ENCODE measurements at regions not wholly inside any gene's neighbourhood (a gene's known extent, or its start where the extent isn't known, plus 50 kb on each side); places are given as distances from the start of the nearest gene placed in this dataset.

GRCh38 chr13:22194106-22194805 lies 523.4 kb downstream of the FGF9 start:
- no peaks in the 10 kb centered on the region for H3K4me1 ChIP-seq (ENCODE audit: insufficient read depth, poor library complexity, severe bottlenecking)
- ATAC-seq (ENCODE audit: low read depth) (no peak), DNase-seq (ENCODE audit: low spot score) (no peak)
- peaks cover 6% of the 10 kb centered on the region for H3K27me3 ChIP-seq (ENCODE audit: insufficient read depth, poor library complexity, severe bottlenecking)
- H3K27ac ChIP-seq (ENCODE audit: poor library complexity, severe bottlenecking), result no peak overlapping the region
- no peaks in the 10 kb centered on the region for H3K36me3 ChIP-seq (ENCODE audit: low read depth)
- no peak for TF ChIP-seq CTCF (IDR thresholded peaks at IDR 0.05; ENCODE audit: poor library complexity, severe bottlenecking)
- H3K9me3 ChIP-seq (ENCODE audit: severe bottlenecking), result no peaks in the 10 kb centered on the region
- no peak overlapping the region for H3K4me3 ChIP-seq (ENCODE audit: severe bottlenecking)

GRCh38 chr13:22195726-22196125 lies 524.9 kb downstream of the FGF9 start:
- no peaks in the 10 kb centered on the region for H3K36me3 ChIP-seq (ENCODE audit: low read depth)
- ATAC-seq (ENCODE audit: low read depth) (no peak), DNase-seq (ENCODE audit: low spot score) (no peak)
- no peak for TF ChIP-seq CTCF (IDR thresholded peaks at IDR 0.05; ENCODE audit: poor library complexity, severe bottlenecking)
- no peak overlapping the region for H3K4me3 ChIP-seq (ENCODE audit: severe bottlenecking)
- no peak overlapping the region for H3K27ac ChIP-seq (ENCODE audit: poor library complexity, severe bottlenecking)
- no peaks in the 10 kb centered on the region for H3K4me1 ChIP-seq (ENCODE audit: insufficient read depth, poor library complexity, severe bottlenecking)
- no peaks in the 10 kb centered on the region for H3K9me3 ChIP-seq (ENCODE audit: severe bottlenecking)
- H3K27me3 ChIP-seq (ENCODE audit: insufficient read depth, poor library complexity, severe bottlenecking), result peaks cover 8% of the 10 kb centered on the region

- TF ChIP-seq CTCF (IDR thresholded peaks at IDR 0.05; ENCODE audit: poor library complexity, severe bottlenecking), result no peak
Measured at GRCh38 chr13:22196777-22197176, 525.9 kb downstream of the FGF9 start.

GRCh38 chr13:22198001-22198400 lies 527.1 kb downstream of the FGF9 start:
- TF ChIP-seq CTCF (IDR thresholded peaks at IDR 0.05; ENCODE audit: poor library complexity, severe bottlenecking), result no peak
- H3K36me3 ChIP-seq (ENCODE audit: low read depth), result no peaks in the 10 kb centered on the region
- no peak overlapping the region for H3K27ac ChIP-seq (ENCODE audit: poor library complexity, severe bottlenecking)
- DNase-seq (ENCODE audit: low spot score), result no peak
- no peaks in the 10 kb centered on the region for H3K4me1 ChIP-seq (ENCODE audit: insufficient read depth, poor library complexity, severe bottlenecking)
- H3K9me3 ChIP-seq (ENCODE audit: severe bottlenecking), result no peaks in the 10 kb centered on the region
- H3K27me3 ChIP-seq (ENCODE audit: insufficient read depth, poor library complexity, severe bottlenecking), result peaks cover 8% of the 10 kb centered on the region
- no peak for ATAC-seq (ENCODE audit: low read depth)
- no peak overlapping the region for H3K4me3 ChIP-seq (ENCODE audit: severe bottlenecking)

More at GRCh38 chr13:22196777-22197176, 525.9 kb downstream of the FGF9 start:
- H3K4me1 ChIP-seq (ENCODE audit: insufficient read depth, poor library complexity, severe bottlenecking), result no peaks in the 10 kb centered on the region
- DNase-seq (ENCODE audit: low spot score), result no peak
- peaks cover 8% of the 10 kb centered on the region for H3K27me3 ChIP-seq (ENCODE audit: insufficient read depth, poor library complexity, severe bottlenecking)
- H3K4me3 ChIP-seq (ENCODE audit: severe bottlenecking), result no peak overlapping the region
- H3K9me3 ChIP-seq (ENCODE audit: severe bottlenecking), result no peaks in the 10 kb centered on the region
- no peak for ATAC-seq (ENCODE audit: low read depth)
- H3K36me3 ChIP-seq (ENCODE audit: low read depth), result no peaks in the 10 kb centered on the region
- H3K27ac ChIP-seq (ENCODE audit: poor library complexity, severe bottlenecking), result no peak overlapping the region

GRCh38 chr13:22198641-22199217 lies 527.9 kb downstream of the FGF9 start:
- no peak overlapping the region for H3K4me3 ChIP-seq (ENCODE audit: severe bottlenecking)
- peaks cover 8% of the 10 kb centered on the region for H3K27me3 ChIP-seq (ENCODE audit: insufficient read depth, poor library complexity, severe bottlenecking)
- H3K27ac ChIP-seq (ENCODE audit: poor library complexity, severe bottlenecking), result no peak overlapping the region
- TF ChIP-seq CTCF (IDR thresholded peaks at IDR 0.05; ENCODE audit: poor library complexity, severe bottlenecking), result no peak
- DNase-seq (ENCODE audit: low spot score), result no peak
- H3K9me3 ChIP-seq (ENCODE audit: severe bottlenecking), result no peaks in the 10 kb centered on the region
- no peaks in the 10 kb centered on the region for H3K36me3 ChIP-seq (ENCODE audit: low read depth)
- no peaks in the 10 kb centered on the region for H3K4me1 ChIP-seq (ENCODE audit: insufficient read depth, poor library complexity, severe bottlenecking)
- ATAC-seq (ENCODE audit: low read depth), result no peak
